Left ventricle myocardium inferior (tissue), 1 donor: ENCODE measurements at regions not wholly inside any gene's neighbourhood (a gene's known extent, or its start where the extent isn't known, plus 50 kb on each side); places are given as distances from the start of the nearest gene placed in this dataset.

ENCODE experiments used
- DNase-seq: peaks from one replicate; pipeline ENCODE4 v3.0.0-alpha.2; 2020
- H3K27ac ChIP-seq: fragments of 200-600 bp; replicated peaks from 2 replicates; pipeline ENCODE4 v1.8.0; 2021
- H3K27me3 ChIP-seq: fragments of 200-600 bp; 2 replicates; pipeline ENCODE4 v1.8.0; 2021; ENCODE audit warnings: low read depth
- H3K36me3 ChIP-seq: fragments of 200-600 bp; 2 replicates; pipeline ENCODE4 v1.8.0; 2021
- H3K4me1 ChIP-seq: fragments of 200-600 bp; 2 replicates; pipeline ENCODE4 v1.8.0; 2021
- H3K4me3 ChIP-seq: fragments of 200-600 bp; 2 replicates; pipeline ENCODE4 v1.8.0; 2021; ENCODE audit warnings: mild to moderate bottlenecking, moderate library complexity
- H3K9me3 ChIP-seq: fragments of 200-600 bp; replicated peaks from 2 replicates; pipeline ENCODE4 v1.8.0; 2021
- CTCF ChIP-seq: fragments of 200-600 bp; IDR thresholded peaks from 2 replicates; pipeline ENCODE4 v1.8.0; 2021; ENCODE audit warnings: antibody characterized with exemption, mild to moderate bottlenecking, borderline replicate concordance
- intact Hi-C: fragments of 100-400 bp; cut with micrococcal nuclease; formaldehyde crosslinking; loops from one replicate; pipeline ENCODE4 v1.11.0; 2022
- donor health status: DM: no; HTN: yes; CAD: no; lungs with severe emphysema.

- TF ChIP-seq CTCF, result no peak
- H3K27ac ChIP-seq, result no peak overlapping the region
- H3K4me1 ChIP-seq, result no peaks in the 10 kb centered on the region
- no peak overlapping the region for H3K4me3 ChIP-seq
- no peaks in the 10 kb centered on the region for H3K36me3 ChIP-seq
- no peaks in the 10 kb centered on the region for H3K9me3 ChIP-seq
- H3K27me3 ChIP-seq, result no peaks in the 10 kb centered on the region
- no peak for DNase-seq
- intact Hi-C loops, result no loop called here
Measured at GRCh38 chr5:113673041-113673440, 159.5 kb downstream of the YTHDC2 start.

GRCh38 chr5:113675166-113675565 lies 161.7 kb downstream of the YTHDC2 start:
- H3K9me3 ChIP-seq, result no peaks in the 10 kb centered on the region
- no peak for TF ChIP-seq CTCF

GRCh38 chr5:113678202-113678601 lies 164.7 kb downstream of the YTHDC2 start:
- intact Hi-C loops, result no loop called here
- H3K27ac ChIP-seq, result no peak overlapping the region

More at GRCh38 chr5:113675166-113675565, 161.7 kb downstream of the YTHDC2 start:
- Histone ChIP-seq H3K4me1 (no peaks in the 10 kb centered on the region), H3K36me3 (no peaks in the 10 kb centered on the region), H3K4me3 (no peak overlapping the region), H3K27ac (no peak overlapping the region), H3K27me3 (no peaks in the 10 kb centered on the region)
- DNase-seq, result no peak
- intact Hi-C loops, result no loop called here

GRCh38 chr5:113678924-113679575 lies 165.6 kb downstream of the YTHDC2 start:
- peak; percentile 77 for TF ChIP-seq CTCF
- no peaks in the 10 kb centered on the region for H3K36me3 ChIP-seq
- no peak overlapping the region for H3K4me3 ChIP-seq
- H3K27me3 ChIP-seq, result no peaks in the 10 kb centered on the region
- no peak for DNase-seq
- no peak overlapping the region for H3K27ac ChIP-seq
- no peaks in the 10 kb centered on the region for H3K9me3 ChIP-seq
- intact Hi-C loops, result no loop called here
- H3K4me1 ChIP-seq, result no peaks in the 10 kb centered on the region

More at GRCh38 chr5:113678202-113678601, 164.7 kb downstream of the YTHDC2 start:
- Histone ChIP-seq H3K9me3 (no peaks in the 10 kb centered on the region), H3K4me1 (no peaks in the 10 kb centered on the region), H3K27me3 (no peaks in the 10 kb centered on the region), H3K36me3 (no peaks in the 10 kb centered on the region), H3K4me3 (no peak overlapping the region)
- no peak for DNase-seq
- TF ChIP-seq CTCF, result no peak

- no peak overlapping the region for H3K27ac ChIP-seq
- no peak overlapping the region for H3K4me3 ChIP-seq
- DNase-seq, result no peak
- no peaks in the 10 kb centered on the region for H3K9me3 ChIP-seq
- H3K27me3 ChIP-seq, result no peaks in the 10 kb centered on the region
- H3K36me3 ChIP-seq, result no peaks in the 10 kb centered on the region
- TF ChIP-seq CTCF, result no peak
- H3K4me1 ChIP-seq, result no peaks in the 10 kb centered on the region
- intact Hi-C loops, result no loop called here
Measured at GRCh38 chr5:113680534-113680933, 167.0 kb downstream of the YTHDC2 start.
